Head of caudate nucleus (tissue), 42 donors: ENCODE measurements at regions not wholly inside any gene's neighbourhood (a gene's known extent, or its start where the extent isn't known, plus 50 kb on each side); places are given as distances from the start of the nearest gene placed in this dataset.
A peak's percentile ranks its signal among the peaks of the same experiment; 100 is the strongest.

Experiments used
- DNase-seq, 42 donors: peaks; one replicate each; pipeline versions ENCODE4 v3.0.0 to v3.0.0-alpha.2; 2020 to 2021; ENCODE audit warnings: mixed read lengths in 7 of 42
- intact Hi-C: fragments of 100-400 bp; cut with DNase I; formaldehyde crosslinking; loops from one replicate; pipeline ENCODE4 v1.15.0; 2022

- no peak for DNase-seq
- intact Hi-C loops, result no loop called here
Observed at GRCh38 chr13:22176968-22177520, 506.2 kb downstream of the FGF9 start.

DNA sequence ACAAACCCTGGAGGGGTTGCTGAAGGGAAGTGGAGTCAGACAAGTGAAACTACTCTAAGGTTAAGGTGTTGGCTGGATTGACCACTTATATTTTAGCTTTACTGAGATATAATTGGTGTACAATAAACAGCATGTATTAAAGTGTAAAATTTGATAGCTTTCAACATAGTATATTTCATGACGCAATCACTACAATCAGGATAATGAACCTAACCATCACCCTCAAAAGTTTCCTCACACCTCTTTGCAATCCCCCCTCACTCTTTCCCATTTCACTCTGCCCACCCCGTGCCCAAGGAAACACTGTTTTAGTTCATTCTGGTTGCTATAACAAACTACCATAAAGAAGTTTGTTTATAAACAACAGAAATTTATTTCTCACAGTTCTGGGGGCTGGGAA is 508.0 kb downstream of the FGF9 start:
- intact Hi-C loops, result no loop called here
- DNase-seq, result no peak

GRCh38 chr13:22187329-22187728 is 516.5 kb downstream of the FGF9 start:
- intact Hi-C loops, result no loop called here

GRCh38 chr13:22189176-22190048 is 518.5 kb downstream of the FGF9 start:
- intact Hi-C loops, result no loop called here
- DNase-seq, result no peak

More at GRCh38 chr13:22187329-22187728, 516.5 kb downstream of the FGF9 start:
- no peak for DNase-seq

GRCh38 chr13:22193070-22193469 is 522.2 kb downstream of the FGF9 start:
- intact Hi-C loops, result no loop called here
- DNase-seq, result no peak

DNA sequence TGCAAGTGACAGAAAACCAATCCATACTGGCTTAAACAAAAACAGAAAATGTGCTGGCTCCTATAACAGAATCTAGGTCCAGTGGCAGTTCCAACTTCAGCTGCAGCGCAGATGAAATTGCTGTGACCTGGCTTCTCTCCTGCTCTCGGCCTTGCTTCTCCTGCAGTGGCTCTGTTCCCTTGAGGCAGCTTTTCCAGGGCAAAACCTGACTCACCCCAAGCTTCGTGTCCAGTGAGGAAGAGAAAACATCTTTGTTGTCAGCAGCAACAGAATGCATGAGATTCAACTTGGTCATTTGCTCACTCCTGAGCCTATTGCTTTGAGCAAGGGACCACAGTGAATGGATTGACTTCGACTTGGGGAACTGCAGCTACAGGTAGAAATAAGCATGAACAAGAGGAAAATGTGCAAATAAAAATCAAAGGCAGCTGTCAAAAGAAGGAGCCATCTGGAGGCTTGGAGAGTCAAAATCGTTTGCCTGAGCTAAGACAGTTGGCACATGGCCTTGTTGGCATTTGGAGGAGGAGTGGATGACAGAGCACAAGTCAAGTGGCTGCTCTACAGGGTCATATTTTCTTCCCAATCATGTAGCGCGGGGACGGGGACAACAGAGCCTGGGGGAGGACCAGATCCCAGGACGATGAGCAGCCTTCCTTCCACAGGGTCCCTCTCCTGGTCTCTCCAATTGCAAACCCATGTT is 523.4 kb downstream of the FGF9 start:
- intact Hi-C loops, result no loop called here
- no peak for DNase-seq

GRCh38 chr13:22195726-22196125 is 524.9 kb downstream of the FGF9 start:
- no peak for DNase-seq
- intact Hi-C loops, result no loop called here

DNA sequence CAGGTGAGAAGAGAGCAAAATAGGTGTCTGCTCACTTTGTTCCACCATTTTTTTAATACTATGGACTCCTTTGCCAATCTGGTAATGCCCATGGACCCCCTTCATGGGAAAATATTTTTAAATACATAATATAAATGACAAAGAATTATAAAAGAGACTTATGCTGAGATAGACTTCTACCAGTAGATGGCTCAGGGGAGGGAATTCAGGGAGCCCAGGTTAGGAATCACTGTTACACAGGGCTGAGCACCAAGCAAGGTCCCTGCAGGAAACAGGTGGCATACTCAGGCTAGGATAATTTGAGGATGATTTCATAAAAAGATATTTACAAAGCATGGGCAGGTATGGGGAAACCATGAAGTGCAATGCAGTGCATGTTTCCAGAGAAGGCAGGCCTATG is 525.9 kb downstream of the FGF9 start:
- intact Hi-C loops, result no loop called here

DNA sequence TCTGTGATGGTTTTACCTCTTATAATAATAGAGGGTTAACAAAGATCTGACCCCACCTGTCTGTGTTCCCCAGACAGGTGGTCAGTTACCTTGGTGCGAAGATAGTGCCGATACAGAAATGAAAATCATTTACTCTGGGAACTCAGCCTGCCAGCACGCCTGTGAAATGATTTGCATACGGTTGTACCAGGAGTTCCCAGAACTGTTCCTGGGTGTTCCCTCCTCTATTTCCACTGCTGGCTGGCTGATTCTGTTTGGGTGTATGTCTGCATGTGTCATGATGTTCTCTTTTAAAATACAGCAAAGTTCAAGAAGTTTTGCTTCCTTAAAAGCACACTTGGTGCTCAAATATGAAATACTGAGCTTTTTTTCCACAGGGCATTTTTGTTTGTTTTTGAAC is 527.1 kb downstream of the FGF9 start:
- DNase-seq, result peak in 19 of 42 donors; percentile 5 to 59 (median 27)
- intact Hi-C loops, result no loop called here

More for the DNA sequence above, 525.9 kb downstream of the FGF9 start:
- DNase-seq, result peak in 1 of 42 donors; percentile 39

DNA sequence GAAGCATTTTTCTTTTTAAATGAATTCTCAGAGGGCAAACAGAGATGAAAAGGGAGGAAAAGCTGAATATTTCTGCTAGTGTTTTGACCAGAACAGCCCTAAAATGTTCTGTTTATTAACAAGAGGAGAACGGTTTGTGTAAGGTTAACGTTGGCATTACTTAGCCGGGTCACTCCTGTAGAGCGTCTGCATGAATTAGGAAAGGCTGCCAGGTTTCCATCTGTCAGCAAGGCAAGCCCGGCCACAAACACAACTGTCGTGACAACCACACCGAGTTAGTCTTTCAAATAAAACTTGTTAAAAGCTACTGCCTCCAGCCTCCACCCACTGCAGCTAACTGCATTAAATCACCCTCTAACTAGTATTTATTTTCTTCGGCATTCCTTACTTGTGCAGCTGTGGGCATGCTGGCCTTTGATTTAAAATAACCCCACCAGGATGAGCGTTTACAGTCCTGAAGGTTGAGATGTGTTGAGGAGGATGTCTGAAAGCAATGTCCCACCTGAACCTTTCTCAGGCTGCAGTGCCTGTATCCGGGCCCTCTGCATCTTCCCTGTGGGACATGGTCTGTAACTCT is 527.9 kb downstream of the FGF9 start:
- intact Hi-C loops, result no loop called here
- DNase-seq, result no peak

GRCh38 chr13:22200440-22200839 is 529.6 kb downstream of the FGF9 start:
- intact Hi-C loops, result no loop called here
- DNase-seq, result no peak

GRCh38 chr13:22201375-22201925 is 530.6 kb downstream of the FGF9 start:
- intact Hi-C loops, result no loop called here
- no peak for DNase-seq

GRCh38 chr13:22210134-22210930 is 539.5 kb downstream of the FGF9 start:
- DNase-seq, result no peak

DNA sequence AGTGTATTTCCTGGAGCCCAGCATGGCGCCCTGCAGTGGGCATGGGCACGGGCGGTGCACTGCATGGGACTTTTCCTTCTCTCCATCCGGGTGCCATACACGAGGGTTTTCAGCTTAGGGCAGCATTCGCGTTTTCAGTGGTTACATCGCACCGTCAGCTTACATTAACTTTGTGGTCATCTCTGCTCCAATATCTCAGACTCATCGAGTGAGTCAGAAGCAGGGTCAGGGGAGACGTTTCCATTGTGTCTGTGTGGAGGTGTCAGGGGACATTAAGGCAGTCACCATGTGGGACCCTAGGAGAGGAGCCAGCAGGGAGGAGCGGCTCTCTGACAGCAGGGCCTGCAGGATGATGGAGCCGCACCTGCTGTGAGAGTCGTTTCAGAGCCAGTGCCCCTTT is 541.0 kb downstream of the FGF9 start:
- intact Hi-C loops, result no loop called here
- DNase-seq, result no peak

More at GRCh38 chr13:22210134-22210930, 539.5 kb downstream of the FGF9 start:
- intact Hi-C loops, result no loop called here

GRCh38 chr13:22212576-22212975 is 541.7 kb downstream of the FGF9 start:
- intact Hi-C loops, result no loop called here
- no peak for DNase-seq

DNA sequence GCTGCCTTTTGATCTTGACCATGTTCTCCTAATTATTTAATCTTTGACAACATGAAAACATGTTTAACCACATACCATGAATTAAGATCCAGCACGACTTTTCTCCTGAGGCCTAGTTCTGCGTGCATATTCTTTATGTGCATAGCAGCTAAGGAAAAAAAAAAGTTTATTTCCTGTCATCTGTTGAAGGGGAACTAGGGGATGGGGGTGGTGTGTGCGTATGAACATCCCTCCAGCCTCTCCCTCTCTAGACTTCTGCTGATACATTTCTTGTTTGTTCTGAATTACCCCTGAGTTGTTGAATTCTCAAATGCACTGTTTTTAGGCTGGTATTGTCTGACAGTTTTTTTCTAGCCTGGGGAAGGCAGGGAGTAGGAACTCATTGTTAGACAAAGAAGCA is 543.3 kb downstream of the FGF9 start:
- no peak for DNase-seq
- intact Hi-C loops, result no loop called here

- intact Hi-C loops, result no loop called here
- no peak for DNase-seq
Observed at GRCh38 chr13:22218797-22219196, 547.9 kb downstream of the FGF9 start.

DNA sequence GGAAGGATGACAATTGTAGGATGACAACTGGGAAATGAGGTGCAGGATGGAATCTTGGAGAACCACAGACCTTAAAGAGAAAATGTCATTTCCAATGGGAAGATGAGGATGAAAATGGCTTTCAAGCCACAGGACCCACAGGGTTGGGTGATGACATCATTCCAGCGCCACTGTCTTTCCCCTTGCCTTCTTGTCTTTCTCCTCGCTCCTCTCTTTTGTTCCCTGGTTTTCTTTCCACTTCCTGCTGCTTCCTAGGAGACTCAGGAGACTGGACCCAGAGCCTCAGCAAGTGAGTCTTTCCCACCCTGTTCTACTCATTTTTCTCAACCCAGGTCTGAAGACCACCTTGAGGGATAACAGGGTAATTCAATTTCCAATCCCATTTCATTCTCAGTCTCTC is 548.8 kb downstream of the FGF9 start:
- intact Hi-C loops, result no loop called here

More for the DNA sequence above, 548.8 kb downstream of the FGF9 start:
- no peak for DNase-seq
